OCI-LY1 (cell line): ENCODE measurements at regions not wholly inside any gene's neighbourhood (a gene's known extent, or its start where the extent isn't known, plus 50 kb on each side); places are given as distances from the start of the nearest gene placed in this dataset.

ENCODE experiments used
- H2AFZ ChIP-seq: fragments of 200-600 bp; sonication (generic), shearing (Covaris generic); 2 replicates; pipeline ENCODE4 v1.6.0; 2014; ENCODE audit warnings: antibody characterized with exemption, mild to moderate bottlenecking, low read length
- H3F3A ChIP-seq: fragments of 200-600 bp; sonication (generic), shearing (Covaris generic); 2 replicates; pipeline ENCODE4 v1.6.0; 2014; ENCODE audit warnings: mild to moderate bottlenecking, antibody characterized with exemption, low read length, moderate library complexity; ENCODE audit not compliant: insufficient read depth
- H3K27ac ChIP-seq: fragments of 200-600 bp; sonication (generic); 2 replicates; pipeline ENCODE4 v1.5.1; 2014; ENCODE audit warnings: low read length, mixed run types, mild to moderate bottlenecking, low read depth; ENCODE audit not compliant: poor library complexity, severe bottlenecking
- H3K27me3 ChIP-seq: fragments of 200-600 bp; sonication (generic); 2 replicates; pipeline ENCODE4 v1.6.0; 2014; ENCODE audit warnings: antibody characterized with exemption, mild to moderate bottlenecking, low read length, moderate library complexity; ENCODE audit not compliant: insufficient read depth
- H3K36me3 ChIP-seq: fragments of 200-600 bp; sonication (generic); 2 replicates; pipeline ENCODE4 v1.6.1; 2014; ENCODE audit warnings: mild to moderate bottlenecking, antibody characterized with exemption, low read length, moderate library complexity, mixed read lengths; ENCODE audit not compliant: insufficient read depth
- H3K4me1 ChIP-seq: fragments of 200-600 bp; sonication (generic); 2 replicates; pipeline ENCODE4 v1.5.1; 2014; ENCODE audit warnings: mild to moderate bottlenecking, low read length, moderate library complexity; ENCODE audit not compliant: insufficient read depth, severe bottlenecking
- H3K4me2 ChIP-seq: fragments of 200-600 bp; sonication (generic), shearing (Covaris generic); 2 replicates; pipeline ENCODE4 v1.6.1; 2014; ENCODE audit warnings: low read length
- H3K4me3 ChIP-seq: fragments of 200-600 bp; sonication (generic); 2 replicates; pipeline ENCODE4 v1.5.1; 2014; ENCODE audit warnings: low read length, low read depth, mild to moderate bottlenecking, mixed read lengths; ENCODE audit not compliant: poor library complexity, severe bottlenecking
- H3K79me2 ChIP-seq: fragments of 200-600 bp; shearing (Covaris generic); 2 replicates; pipeline ENCODE4 v1.6.1; 2016; ENCODE audit warnings: mixed run types, low read length, mixed read lengths; ENCODE audit not compliant: insufficient read depth
- H3K9ac ChIP-seq: fragments of 200-600 bp; sonication (generic), shearing (Covaris generic); 2 replicates; pipeline ENCODE4 v1.6.1; 2014; ENCODE audit warnings: mild to moderate bottlenecking, low read length, mixed read lengths
- H3K9me2 ChIP-seq: fragments of 200-600 bp; sonication (generic), shearing (Covaris generic); 2 replicates; pipeline ENCODE4 v1.6.1; 2014; ENCODE audit warnings: low read depth, mild to moderate bottlenecking, low read length, mixed read lengths
- H3K9me3 ChIP-seq: fragments of 200-600 bp; shearing (Covaris generic); 2 replicates; pipeline ENCODE4 v1.6.1; 2014; ENCODE audit warnings: low read length, mixed read lengths
- H4K20me1 ChIP-seq: fragments of 200-600 bp; sonication (generic), shearing (Covaris generic); 2 replicates; pipeline ENCODE4 v1.6.0; 2016; ENCODE audit warnings: mild to moderate bottlenecking, low read length; ENCODE audit not compliant: insufficient read depth
- CTCF ChIP-seq: fragments of 200-600 bp; sonication (generic), shearing (Covaris generic); IDR thresholded peaks from 2 replicates; pipeline ENCODE4 v1.5.1; 2017; ENCODE audit warnings: mild to moderate bottlenecking, antibody characterized with exemption, low read length, moderate library complexity, mixed read lengths
- EZH2 ChIP-seq: fragments of 200-600 bp; sonication (generic), shearing (Covaris generic); IDR thresholded peaks from 2 replicates; pipeline ENCODE4 v1.8.0; 2017; ENCODE audit warnings: borderline replicate concordance, mixed run types, mild to moderate bottlenecking, antibody characterized with exemption, low read length, moderate library complexity, mixed read lengths

- Histone ChIP-seq H4K20me1 (no peaks in the 10 kb centered on the region), H3K36me3 (no peaks in the 10 kb centered on the region), H3K9ac (no peak overlapping the region), H3K4me1 (no peaks in the 10 kb centered on the region), H3K79me2 (no peaks in the 10 kb centered on the region), H3K9me3 (no peaks in the 10 kb centered on the region), H3K9me2 (no peaks in the 10 kb centered on the region), H3K27me3 (no peaks in the 10 kb centered on the region; the same call in 1 of the 2 replicates), H3K4me2 (no peak overlapping the region), H3K27ac (no peak overlapping the region), H2AFZ (no peak overlapping the region), H3K4me3 (no peak overlapping the region), H3F3A (no peaks in the 10 kb centered on the region)
- TF ChIP-seq EZH2 (no peak), CTCF (no peak)
These were observed 174.4 kb upstream of the GALNT2 start for GRCh38 chr1:229892515-229893117.

- Histone ChIP-seq H3K27me3 (no peaks in the 10 kb centered on the region; the same call in 1 of the 2 replicates), H3K27ac (no peak overlapping the region), H3K4me2 (no peak overlapping the region), H3K79me2 (no peaks in the 10 kb centered on the region), H3K9me2 (no peaks in the 10 kb centered on the region), H3K4me3 (no peak overlapping the region), H2AFZ (no peak overlapping the region), H3K9me3 (no peaks in the 10 kb centered on the region), H4K20me1 (no peaks in the 10 kb centered on the region), H3K4me1 (no peaks in the 10 kb centered on the region), H3F3A (no peaks in the 10 kb centered on the region), H3K9ac (no peak overlapping the region), H3K36me3 (no peaks in the 10 kb centered on the region)
- no peak for TF ChIP-seq CTCF
- no peak for TF ChIP-seq EZH2
These were observed 173.1 kb upstream of the GALNT2 start for GRCh38 chr1:229893762-229894444.

- no peak overlapping the region for H2AFZ ChIP-seq
- H3K79me2 ChIP-seq: no peaks in the 10 kb centered on the region
- H3F3A ChIP-seq: no peaks in the 10 kb centered on the region
- H3K4me3 ChIP-seq: no peak overlapping the region
- TF ChIP-seq CTCF: no peak
- TF ChIP-seq EZH2: no peak
- no peak overlapping the region for H3K27ac ChIP-seq
- H3K36me3 ChIP-seq: no peaks in the 10 kb centered on the region
- no peaks in the 10 kb centered on the region for H3K9me3 ChIP-seq
- H3K4me2 ChIP-seq: no peak overlapping the region
- H3K4me1 ChIP-seq: no peaks in the 10 kb centered on the region
- no peaks in the 10 kb centered on the region for H3K27me3 ChIP-seq
- H4K20me1 ChIP-seq: no peaks in the 10 kb centered on the region
- no peak overlapping the region for H3K9ac ChIP-seq
- no peaks in the 10 kb centered on the region; the same call in 1 of the 2 replicates for H3K9me2 ChIP-seq
These were observed 172.5 kb upstream of the GALNT2 start for GRCh38 chr1:229894532-229894931.
